ENCODE measurements at regions not wholly inside any gene's neighbourhood (a gene's known extent, or its start where the extent isn't known, plus 50 kb on each side); places are given as distances from the start of the nearest gene placed in this dataset.

- no peaks in the 10 kb centered on the region for H3K27me3 ChIP-seq (replicated peaks; ENCODE audit: control insufficient read depth, insufficient read depth, low read length)
- no peak for DNase-seq (ENCODE audit: extremely low read depth, insufficient read length)
- H3K4me3 ChIP-seq (replicated peaks; ENCODE audit: low read depth, low read length) = no peak overlapping the region
- no peak for TF ChIP-seq CTCF (IDR thresholded peaks at IDR 0.05; ENCODE audit: insufficient read depth, low read length, poor library complexity, severe bottlenecking)
- H3K36me3 ChIP-seq (ENCODE audit: control insufficient read depth, insufficient read depth, low read length) = no peaks in the 10 kb centered on the region
Observed at GRCh38 chr13:58080806-58081205, 449.3 kb downstream of the PCDH17 start.

GRCh38 chr13:58081301-58081820, 449.8 kb downstream of the PCDH17 start:
- no peak for TF ChIP-seq CTCF (IDR thresholded peaks at IDR 0.05; ENCODE audit: insufficient read depth, low read length, poor library complexity, severe bottlenecking)
- H3K27me3 ChIP-seq (replicated peaks; ENCODE audit: control insufficient read depth, insufficient read depth, low read length) = no peaks in the 10 kb centered on the region
- DNase-seq (ENCODE audit: extremely low read depth, insufficient read length) = no peak

GRCh38 chr13:58083064-58083463, 451.5 kb downstream of the PCDH17 start:
- no peak overlapping the region for H3K4me3 ChIP-seq (replicated peaks; ENCODE audit: low read depth, low read length)
- TF ChIP-seq CTCF (IDR thresholded peaks at IDR 0.05; ENCODE audit: insufficient read depth, low read length, poor library complexity, severe bottlenecking) = no peak
- DNase-seq (ENCODE audit: extremely low read depth, insufficient read length) = no peak

More at GRCh38 chr13:58081301-58081820, 449.8 kb downstream of the PCDH17 start:
- H3K4me3 ChIP-seq (replicated peaks; ENCODE audit: low read depth, low read length) = no peak overlapping the region
- H3K36me3 ChIP-seq (ENCODE audit: control insufficient read depth, insufficient read depth, low read length) = no peaks in the 10 kb centered on the region

GRCh38 chr13:58085274-58085673, 453.7 kb downstream of the PCDH17 start:
- Histone ChIP-seq H3K36me3 (ENCODE audit: control insufficient read depth, insufficient read depth, low read length) (no peaks in the 10 kb centered on the region), H3K4me3 (replicated peaks; ENCODE audit: low read depth, low read length) (no peak overlapping the region), H3K27me3 (replicated peaks; ENCODE audit: control insufficient read depth, insufficient read depth, low read length) (no peaks in the 10 kb centered on the region)
- DNase-seq (ENCODE audit: extremely low read depth, insufficient read length) = no peak
- no peak for TF ChIP-seq CTCF (IDR thresholded peaks at IDR 0.05; ENCODE audit: insufficient read depth, low read length, poor library complexity, severe bottlenecking)

More at GRCh38 chr13:58083064-58083463, 451.5 kb downstream of the PCDH17 start:
- Histone ChIP-seq H3K36me3 (ENCODE audit: control insufficient read depth, insufficient read depth, low read length) (no peaks in the 10 kb centered on the region), H3K27me3 (replicated peaks; ENCODE audit: control insufficient read depth, insufficient read depth, low read length) (no peaks in the 10 kb centered on the region)

GRCh38 chr13:58085819-58086218, 454.3 kb downstream of the PCDH17 start:
- no peaks in the 10 kb centered on the region for H3K27me3 ChIP-seq (replicated peaks; ENCODE audit: control insufficient read depth, insufficient read depth, low read length)
- TF ChIP-seq CTCF (IDR thresholded peaks at IDR 0.05; ENCODE audit: insufficient read depth, low read length, poor library complexity, severe bottlenecking) = no peak
- H3K4me3 ChIP-seq (replicated peaks; ENCODE audit: low read depth, low read length) = no peak overlapping the region
- no peak for DNase-seq (ENCODE audit: extremely low read depth, insufficient read length)
- no peaks in the 10 kb centered on the region for H3K36me3 ChIP-seq (ENCODE audit: control insufficient read depth, insufficient read depth, low read length)

- Histone ChIP-seq H3K27me3 (replicated peaks; ENCODE audit: control insufficient read depth, insufficient read depth, low read length) (no peaks in the 10 kb centered on the region), H3K36me3 (ENCODE audit: control insufficient read depth, insufficient read depth, low read length) (no peaks in the 10 kb centered on the region), H3K4me3 (replicated peaks; ENCODE audit: low read depth, low read length) (no peak overlapping the region)
- no peak for DNase-seq (ENCODE audit: extremely low read depth, insufficient read length)
- no peak for TF ChIP-seq CTCF (IDR thresholded peaks at IDR 0.05; ENCODE audit: insufficient read depth, low read length, poor library complexity, severe bottlenecking)
Observed at GRCh38 chr13:58087566-58087965, 456.0 kb downstream of the PCDH17 start.

Measured in GM06990 (cell line).